Activated CD4-positive, alpha-beta T cell treated with anti-CD3 and anti-CD28 coated beads for 4 hours (primary cell): ENCODE measurements at regions not wholly inside any gene's neighbourhood (a gene's known extent, or its start where the extent isn't known, plus 50 kb on each side); places are given as distances from the start of the nearest gene placed in this dataset.

Experiments used
- DNase-seq, 2 donors: peaks; one replicate each; pipeline ENCODE4 v3.0.0-alpha.2; 2020

GRCh38 chr15:77819048-77819850 lies 186.5 kb upstream of the LINGO1 start:
- no peak for DNase-seq

- no peak for DNase-seq
Observed at GRCh38 chr15:77818484-77819047, 185.9 kb upstream of the LINGO1 start.

DNA sequence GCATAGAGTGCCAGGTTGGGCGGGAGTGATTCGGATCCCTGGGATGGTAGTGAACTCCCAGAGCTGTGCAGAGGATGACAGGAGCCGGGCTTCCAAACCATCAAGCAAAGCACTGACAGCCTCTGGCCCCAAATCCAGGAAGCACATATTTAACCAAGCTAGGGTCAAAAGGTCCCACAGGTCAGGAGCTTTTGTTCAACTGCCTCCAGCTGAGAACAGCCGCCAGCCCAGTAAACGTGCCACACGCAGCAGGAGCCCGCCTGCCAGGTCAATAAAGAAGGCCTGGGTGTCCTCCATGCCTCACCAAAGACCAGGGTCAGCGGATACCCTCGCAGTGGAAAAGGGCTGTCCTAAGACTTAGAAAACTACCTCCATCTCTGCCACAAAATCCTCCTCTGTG lies 184.7 kb upstream of the LINGO1 start:
- no peak for DNase-seq

DNA sequence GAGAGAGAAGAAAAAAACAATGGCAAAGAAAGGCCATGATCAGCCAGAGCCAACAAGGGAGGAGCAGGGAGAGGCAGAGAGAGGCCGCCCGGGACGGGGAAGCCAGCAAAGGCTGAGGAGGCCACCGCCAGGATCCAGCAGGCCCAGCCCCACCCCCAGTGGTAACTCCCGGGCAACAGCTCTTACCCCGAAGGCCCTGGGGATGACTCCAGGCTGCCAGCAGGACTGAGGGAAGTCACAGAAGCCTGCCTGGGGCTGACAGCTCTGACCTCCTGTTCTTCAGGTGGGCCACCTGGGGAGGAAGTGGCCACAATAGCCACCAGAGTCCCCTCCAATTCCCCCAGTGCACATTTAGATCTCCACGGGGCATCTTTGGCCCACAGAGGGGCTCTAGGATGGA lies 184.3 kb upstream of the LINGO1 start:
- DNase-seq = no peak

DNA sequence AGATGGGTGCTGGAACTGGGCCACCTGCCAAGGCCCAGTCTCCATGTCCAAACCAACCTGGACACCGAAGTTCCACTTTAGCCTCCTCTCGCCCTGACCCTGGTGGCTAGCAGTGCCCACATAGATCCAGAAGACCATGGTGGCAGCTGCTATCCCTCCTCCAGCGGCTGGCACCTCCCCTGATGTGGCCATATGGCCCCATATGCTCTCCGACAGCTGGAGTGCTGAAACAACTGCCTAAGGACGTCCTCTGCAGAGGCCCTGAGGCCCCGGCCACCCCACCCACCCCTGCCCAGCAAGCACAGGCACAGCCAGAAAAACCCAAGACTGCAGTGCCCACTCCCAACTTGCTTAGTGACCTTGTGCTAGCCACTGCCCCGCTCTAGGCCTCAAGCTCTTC lies 182.3 kb upstream of the LINGO1 start:
- no peak for DNase-seq

DNA sequence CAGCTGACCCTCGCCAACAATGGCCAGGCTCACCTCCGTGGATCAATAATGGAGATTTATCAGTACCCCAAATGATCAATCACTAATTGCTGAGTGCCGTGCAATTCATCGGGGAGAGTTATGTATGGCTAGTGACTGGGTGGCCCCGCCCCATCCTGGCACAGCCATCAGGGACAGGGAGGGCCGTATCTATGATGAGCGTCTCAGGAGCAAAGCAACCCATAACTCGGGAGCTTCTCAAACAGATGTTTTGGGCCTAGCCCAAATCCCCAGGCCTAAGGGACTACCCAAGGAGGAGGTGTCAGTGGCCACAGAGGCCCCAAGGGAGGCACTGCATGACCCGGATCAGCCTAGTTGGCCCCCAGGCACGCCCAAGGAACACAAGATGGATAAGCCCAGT lies 180.0 kb upstream of the LINGO1 start:
- DNase-seq = no peak

GRCh38 chr15:77811270-77811669 lies 178.6 kb upstream of the LINGO1 start:
- DNase-seq = no peak

DNA sequence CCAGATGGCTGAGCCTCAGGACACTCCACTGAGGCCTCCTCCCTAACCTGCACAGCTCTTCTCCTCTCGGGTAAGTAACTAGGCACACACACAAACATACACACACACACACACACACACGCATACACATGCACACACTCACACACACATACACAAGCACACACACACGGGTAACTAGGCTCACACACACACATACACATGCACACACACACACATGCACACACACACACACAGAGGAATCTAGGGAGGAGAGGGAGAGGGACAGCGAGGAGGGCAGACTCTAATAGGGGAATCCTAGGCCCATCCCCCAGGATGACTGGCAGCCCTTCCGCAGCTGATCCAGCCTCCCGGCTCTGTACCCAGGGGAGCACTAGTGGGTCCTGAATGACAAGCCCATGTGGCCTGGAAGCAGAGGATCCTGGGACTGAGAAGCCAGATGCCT lies 177.4 kb upstream of the LINGO1 start:
- DNase-seq = no peak

- no peak for DNase-seq
Observed at GRCh38 chr15:77808581-77809177, 176.0 kb upstream of the LINGO1 start.

DNA sequence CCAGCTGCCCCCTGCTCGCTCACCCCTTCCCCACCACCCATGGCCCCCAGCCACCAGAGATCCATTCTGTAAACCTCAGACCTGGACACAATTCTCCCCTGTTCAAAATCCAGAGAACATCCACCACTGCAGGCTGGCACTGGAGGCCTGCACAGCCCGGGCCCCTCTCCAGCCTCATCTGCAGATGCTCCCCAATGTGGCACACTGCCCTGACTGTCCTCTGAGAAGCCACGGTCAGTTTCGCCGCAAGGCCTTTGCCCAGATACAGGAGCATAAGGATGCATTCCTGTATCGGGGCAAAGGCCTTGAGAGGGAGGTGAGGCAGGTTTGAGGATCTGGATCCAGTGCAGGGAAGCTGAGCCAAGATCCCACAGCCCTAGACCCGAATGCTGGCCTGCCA lies 175.4 kb upstream of the LINGO1 start:
- no peak for DNase-seq

DNA sequence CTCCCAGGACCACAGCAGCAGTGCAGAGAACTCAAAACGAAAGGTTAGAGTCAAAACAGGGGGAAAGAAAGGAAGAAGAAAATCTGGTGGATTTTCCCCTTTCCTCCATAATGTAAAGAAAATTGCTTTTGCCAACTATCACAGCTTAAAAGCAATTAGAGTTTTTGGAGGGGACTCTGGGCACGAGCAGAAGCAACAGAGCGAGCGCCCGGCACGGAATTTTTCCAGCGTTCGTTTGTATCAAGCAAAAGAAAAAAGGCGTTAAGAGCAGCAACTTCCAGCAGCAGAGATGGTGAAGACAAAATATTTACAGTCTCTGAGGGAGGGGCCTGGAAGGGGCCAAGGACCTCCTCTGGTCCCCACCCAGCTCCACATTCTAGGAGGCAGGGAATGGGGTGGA lies 174.9 kb upstream of the LINGO1 start:
- DNase-seq = no peak

GRCh38 chr15:77807115-77807514 lies 174.4 kb upstream of the LINGO1 start:
- DNase-seq = no peak

GRCh38 chr15:77804210-77804609 lies 171.5 kb upstream of the LINGO1 start:
- DNase-seq = no peak

DNA sequence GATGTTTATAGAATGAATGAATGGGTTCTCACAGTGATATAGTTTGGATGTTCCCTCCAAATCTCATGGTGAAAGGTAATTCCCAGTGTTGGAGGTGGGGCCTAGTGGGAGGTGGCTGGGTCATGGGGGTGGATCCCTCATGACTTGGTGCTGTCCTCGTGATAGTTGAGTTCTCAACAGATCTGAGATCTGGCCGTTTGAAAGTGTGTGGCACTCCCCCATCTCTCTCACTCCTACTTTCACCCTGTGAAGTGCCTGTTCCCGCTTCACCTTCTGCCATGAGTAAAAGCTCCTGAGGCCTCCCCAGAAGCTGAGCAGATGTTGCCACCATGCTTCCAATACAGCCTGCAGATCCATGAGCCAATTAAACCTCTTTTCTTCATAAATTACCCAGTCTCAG lies 170.8 kb upstream of the LINGO1 start:
- DNase-seq = no peak

GRCh38 chr15:77800305-77800704 lies 167.6 kb upstream of the LINGO1 start:
- no peak for DNase-seq

GRCh38 chr15:77798847-77799246 lies 166.1 kb upstream of the LINGO1 start:
- DNase-seq = no peak

DNA sequence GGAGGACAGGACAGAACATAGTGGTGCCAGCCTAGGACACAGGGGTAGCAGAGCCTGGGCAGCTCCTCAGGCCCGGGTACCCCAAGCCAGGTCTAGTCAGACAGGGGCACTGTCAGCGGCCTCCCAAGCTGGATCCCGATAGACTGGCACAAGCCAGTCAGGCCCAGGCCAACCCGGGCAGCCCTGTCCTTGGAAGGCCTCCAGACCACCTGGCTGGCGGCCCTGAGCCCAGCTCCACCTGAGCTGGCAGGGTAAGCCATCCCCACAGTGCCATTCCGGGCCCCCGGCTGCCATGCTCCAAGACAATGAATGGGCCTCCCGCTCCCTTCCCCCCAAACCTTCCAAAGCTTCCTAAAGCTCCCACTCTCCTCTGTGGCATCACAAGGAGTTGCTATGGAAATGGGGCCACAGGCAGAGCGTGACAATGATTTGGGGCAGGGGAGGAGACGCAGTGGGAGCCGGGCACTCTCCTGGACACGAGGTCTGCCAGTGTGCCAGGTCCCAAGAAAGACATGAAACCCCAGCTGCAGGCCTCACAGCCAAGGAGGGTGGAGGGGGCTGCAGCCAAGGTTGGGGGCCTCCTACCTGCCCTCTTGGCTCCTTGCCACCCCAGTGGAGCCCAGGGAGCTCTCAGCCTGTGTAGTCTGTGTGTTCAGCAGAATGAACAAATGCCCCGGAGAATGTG lies 165.6 kb upstream of the LINGO1 start:
- no peak for DNase-seq

DNA sequence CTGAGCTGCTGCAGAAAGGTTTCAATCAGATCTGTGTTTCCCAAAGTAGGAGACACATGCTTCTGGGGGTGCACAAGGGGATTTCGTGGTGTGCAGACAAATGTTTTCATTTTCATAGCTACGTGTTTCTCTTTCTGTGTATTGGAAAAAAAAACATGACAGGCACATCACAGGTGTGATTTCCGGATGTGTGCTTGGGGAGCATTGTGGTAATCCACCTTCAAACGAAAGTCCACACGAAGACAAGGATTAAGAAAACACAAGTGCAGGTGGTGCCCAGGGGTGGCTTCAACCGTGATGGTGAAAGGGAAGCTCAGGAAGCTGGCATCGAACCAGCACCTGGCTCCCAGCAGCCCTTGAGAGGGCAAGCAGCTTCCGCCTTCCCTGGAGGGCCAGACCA lies 164.6 kb upstream of the LINGO1 start:
- DNase-seq = no peak

DNA sequence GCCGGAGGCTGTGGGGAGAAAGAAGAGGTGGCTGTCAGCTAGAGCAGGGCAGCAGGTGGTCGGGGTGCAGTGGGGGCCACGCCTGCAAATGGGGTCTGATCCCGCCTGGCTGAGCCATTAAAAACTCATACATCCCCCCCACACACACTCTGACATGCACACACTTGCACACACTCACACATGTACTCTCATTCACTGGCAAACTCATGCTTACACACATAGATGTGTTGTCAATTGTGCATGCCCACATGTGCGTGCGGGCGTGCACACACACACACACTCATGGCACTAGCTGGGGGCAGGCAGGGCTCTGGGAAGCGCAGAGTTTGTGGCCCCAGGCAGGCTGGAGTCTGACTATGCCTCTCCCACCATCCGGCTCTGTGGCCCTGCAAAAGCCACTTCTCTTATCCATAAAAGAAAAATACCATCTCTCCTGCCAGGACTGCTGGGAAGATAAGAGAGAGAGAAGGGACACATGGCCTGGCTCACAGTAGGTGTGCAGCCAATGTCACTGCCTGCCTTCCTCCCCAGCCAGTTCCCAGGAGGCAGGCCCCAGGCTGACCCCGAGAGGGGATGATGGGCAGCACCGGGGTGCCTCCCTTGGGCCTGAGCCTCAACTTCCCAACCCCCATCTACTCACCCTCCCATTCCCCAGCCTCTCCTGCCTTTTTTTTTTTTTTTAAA lies 163.5 kb upstream of the LINGO1 start:
- no peak for DNase-seq

- DNase-seq = no peak
Observed at GRCh38 chr15:77795446-77795845, 162.7 kb upstream of the LINGO1 start.

DNA sequence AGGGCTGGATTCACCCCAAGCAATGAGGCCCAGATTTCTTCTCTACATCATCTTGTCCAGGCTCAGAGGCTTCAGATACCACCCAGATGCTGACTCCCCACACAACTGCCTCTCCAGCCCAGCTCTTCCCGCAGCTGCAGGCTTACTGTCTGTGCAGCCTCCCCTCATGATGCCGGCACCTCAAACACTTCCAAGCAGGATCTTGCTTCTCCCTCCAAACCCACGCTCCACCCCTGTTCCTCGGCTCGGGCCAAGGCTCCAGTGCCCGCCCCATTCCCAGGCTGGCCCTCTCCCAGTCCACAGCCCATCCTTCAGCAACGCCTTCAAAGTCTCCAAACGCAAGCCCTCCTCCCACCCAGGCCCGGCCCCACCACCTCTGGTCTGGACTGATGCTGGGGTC lies 159.2 kb upstream of the LINGO1 start:
- DNase-seq = no peak

GRCh38 chr15:77790481-77790880 lies 157.8 kb upstream of the LINGO1 start:
- DNase-seq = no peak

DNA sequence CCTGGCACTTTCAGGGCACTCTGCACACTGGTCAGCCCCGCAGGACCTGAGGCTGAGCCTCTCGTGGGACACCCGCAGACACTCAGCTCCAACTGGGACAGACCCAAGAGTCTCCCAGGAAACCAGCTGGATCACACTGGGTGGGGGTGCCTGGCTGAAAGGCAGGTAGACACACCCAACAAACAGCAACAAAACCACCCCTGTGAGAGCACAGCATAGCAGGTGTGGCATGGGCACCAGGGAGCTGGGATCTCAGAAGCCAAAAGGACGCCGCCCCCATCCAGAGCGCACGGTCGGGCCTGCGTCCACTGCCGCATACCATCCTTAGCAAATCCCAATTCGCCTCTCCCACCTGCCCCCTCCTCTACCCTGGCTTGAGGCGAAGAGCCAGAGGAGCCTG lies 154.2 kb upstream of the LINGO1 start:
- DNase-seq = no peak
